Inferior parietal cortex (tissue), 1 donor: ENCODE measurements at regions not wholly inside any gene's neighbourhood (a gene's known extent, or its start where the extent isn't known, plus 50 kb on each side); places are given as distances from the start of the nearest gene placed in this dataset.

Experiments
- DNase-seq: peaks from one replicate; pipeline ENCODE4 v3.0.0-alpha.2; 2016; ENCODE audit errors: extremely low spot score

DNA sequence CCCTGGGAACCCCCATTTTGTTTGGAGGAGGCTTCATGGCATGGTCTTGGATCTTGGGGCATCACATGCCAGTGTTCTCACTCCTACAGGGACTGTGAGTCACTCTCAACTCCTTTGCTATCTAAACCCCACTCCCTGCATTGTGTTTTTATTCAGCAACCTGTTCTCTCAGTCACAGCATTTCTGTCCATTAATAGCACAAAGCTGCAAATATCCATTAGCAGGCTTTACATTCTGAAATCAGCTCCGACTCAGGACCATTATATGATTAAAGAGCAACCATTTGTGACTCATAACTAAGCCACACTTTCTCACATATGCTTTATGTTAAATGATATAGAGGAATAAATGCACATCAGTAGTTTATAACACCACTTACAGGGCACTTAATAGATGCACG is 462.1 kb upstream of the BRINP1 start:
- DNase-seq: no peak

DNA sequence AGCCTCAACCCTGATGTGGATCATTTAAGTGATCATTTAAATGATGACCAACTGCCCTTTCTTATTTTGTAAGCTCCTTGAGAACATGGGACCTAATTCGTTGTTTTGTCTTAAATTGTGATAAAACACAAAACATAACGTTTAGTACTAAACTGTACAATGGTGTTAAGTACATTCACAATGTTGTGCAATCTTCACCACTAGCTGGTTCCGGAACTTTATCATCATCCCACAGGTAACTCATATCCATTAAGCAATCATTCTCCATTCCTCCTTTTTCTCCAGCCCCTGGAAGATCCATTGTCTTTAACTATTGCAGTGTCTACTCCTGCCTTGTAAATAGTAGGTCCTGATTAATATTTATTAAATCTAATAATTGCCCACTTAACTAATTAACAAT is 460.5 kb upstream of the BRINP1 start:
- DNase-seq: no peak

GRCh38 chr9:119829186-119829585 is 460.0 kb upstream of the BRINP1 start:
- DNase-seq: no peak

GRCh38 chr9:119827526-119827925 is 458.3 kb upstream of the BRINP1 start:
- DNase-seq: no peak

DNA sequence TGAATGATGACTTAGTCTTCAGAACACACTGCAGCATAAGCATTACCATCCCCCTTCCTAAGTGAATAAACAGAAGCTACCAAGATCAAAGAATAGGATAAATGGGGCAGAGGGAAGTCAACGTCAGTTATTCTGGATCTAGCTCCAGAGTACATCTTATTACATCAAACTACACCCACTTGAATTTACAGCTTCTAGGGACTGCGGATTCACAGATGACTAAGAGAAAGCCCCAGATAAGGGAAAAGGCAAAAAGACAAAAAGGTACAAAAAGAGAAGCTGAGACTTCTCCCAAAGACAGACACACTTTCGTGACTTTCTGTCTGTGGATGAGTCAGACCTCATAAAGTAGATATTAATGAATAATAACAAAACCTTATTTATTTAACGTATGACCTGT is 457.9 kb upstream of the BRINP1 start:
- DNase-seq: peak; percentile 27

DNA sequence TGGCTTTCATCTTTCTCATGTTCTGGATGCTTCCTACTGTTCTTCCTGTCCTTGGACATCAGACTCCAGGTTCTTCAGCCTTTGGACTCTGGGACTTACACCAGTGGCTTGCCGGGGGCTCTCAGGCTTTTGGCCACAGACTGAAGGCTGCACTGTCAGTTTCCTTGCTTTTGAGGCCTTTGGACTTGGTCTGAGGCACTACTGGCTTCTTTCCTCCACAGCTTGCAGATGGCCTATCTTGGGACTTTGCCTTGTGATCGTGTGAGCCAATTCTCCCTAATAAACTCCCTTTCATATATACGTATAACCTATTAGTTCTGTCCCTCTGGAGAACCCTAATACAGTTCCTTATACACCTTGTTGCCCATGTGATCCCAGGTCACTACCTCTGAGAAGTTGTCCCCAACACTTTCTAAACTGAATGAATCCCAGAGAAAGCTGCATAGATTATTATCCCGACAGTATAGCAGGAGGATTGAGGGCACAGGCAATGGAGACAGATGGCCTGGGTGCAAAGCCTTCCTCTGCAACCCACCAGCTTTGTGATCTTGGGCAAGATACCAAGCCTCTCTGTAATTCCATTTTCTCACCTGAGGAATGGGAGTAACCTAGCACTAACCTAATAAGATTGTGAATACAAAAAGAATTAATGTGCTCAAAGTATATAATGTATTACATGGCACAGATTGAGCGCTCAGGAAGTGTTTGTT is 449.6 kb upstream of the BRINP1 start:
- DNase-seq: no peak

DNA sequence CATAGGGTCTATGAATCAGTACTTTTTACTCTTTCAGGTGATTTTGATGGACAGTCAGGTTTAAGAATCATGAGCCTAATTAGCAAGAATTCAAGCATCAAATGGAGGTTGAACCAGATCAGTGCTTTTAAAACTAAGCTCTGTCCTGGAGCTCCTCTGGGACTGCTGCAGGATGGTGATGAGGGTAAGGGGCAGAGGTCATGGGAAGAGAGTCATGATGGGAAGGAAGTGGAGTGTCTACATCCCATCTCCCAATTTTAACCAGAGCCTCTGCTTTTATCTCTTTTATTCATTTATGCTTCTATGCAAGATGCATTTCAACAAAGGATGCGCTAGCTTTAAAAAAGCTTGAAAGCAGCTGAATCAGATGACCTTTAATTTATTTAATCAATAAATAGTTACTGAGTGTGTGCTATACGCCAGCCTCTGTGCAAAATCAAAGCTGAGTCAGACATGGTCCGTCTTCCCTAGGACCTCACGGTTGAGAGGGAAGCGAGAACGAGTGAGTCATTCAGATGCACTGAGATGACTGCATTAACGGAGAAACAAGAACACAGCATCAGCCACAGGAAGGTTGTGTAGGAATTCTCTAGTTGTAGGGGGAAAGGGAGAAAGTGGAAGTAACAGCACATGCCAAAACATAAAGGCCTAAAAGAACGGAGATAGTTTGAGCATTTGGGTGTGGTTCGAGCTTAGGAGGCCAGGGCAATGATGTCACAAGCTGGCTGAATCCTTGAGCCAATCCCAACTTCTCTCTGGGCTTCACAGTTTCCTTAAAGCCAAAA is 441.6 kb upstream of the BRINP1 start:
- no peak for DNase-seq

DNA sequence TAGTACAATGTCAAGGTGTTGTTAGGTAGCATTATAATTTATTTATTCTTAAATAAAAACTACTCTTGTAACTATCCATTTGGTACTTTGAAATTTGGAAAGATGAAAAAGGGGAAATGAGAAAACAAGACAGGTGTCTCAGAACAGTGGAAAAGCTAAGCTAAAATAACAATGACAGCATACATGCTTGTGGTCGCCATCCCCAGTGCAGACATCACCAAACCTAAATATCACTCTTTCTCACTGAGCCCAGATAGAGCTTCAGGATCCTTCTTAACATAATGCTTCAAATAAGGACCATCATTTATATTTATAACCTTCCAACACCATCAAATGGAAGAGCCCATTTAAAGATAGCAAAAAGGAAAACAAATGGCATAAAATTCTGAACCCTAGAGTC is 434.4 kb upstream of the BRINP1 start:
- no peak for DNase-seq

DNA sequence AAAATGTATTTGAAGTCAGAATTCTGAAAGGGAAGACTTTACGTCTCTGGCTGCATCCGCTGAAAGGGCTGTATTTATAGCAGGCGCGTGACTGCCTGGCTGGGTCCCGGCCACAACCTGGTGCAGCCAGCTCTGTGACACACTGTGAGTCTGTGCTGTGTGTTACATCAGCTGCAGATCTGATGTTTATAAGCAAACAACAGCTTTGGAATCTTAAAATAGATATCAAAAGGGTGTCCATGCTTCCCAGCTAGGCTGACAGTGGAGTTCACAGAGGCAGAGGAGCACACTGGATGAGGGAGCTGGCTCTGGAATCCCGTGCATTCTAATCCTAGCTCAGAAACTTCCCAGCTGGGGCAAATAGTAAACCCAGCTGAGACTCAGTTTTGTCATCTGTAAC is 433.4 kb upstream of the BRINP1 start:
- DNase-seq: peak; percentile 65

DNA sequence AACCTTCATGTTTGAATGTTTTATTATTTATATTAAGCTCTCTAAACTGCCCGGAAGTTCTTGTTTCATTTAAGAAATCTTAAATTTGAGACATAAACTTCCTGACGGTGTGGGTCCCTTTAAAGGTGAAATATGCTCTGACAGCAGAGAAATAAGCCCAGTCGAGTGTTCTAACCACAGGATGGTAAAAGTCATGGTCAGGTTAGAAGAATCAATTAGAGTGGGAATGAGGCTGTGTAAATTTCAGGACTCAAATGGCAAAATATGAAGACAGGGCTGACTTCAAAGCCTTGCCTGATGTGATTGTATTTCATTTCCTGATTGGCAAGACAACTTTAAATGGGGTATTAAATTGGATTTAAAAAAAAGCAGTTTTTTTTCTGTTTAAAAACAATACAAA is 432.9 kb upstream of the BRINP1 start:
- no peak for DNase-seq

DNA sequence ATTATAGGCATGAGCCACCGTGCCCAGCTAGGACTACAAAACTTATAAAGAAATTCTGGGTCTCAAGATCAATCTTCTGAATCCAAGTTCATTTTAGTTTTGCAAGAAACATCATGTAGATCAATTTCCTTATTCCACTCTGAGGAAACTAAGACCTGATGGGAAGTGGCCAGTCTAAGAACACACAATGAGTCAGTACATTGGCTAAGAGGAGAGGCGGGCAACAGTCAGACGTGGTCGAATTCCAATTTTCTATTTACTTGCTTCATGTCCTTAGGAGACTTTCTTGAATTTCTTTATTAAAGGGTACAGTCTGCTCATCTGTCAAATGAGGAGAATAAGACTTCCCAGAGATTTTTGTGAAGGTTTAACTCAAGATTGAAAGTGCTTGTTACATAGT is 432.1 kb upstream of the BRINP1 start:
- DNase-seq: no peak

- no peak for DNase-seq
Observed at GRCh38 chr9:119795395-119795794, 426.2 kb upstream of the BRINP1 start.

GRCh38 chr9:119794836-119795235 is 425.6 kb upstream of the BRINP1 start:
- DNase-seq: no peak

- DNase-seq: peak; percentile 64
Observed at GRCh38 chr9:119793218-119793617, 424.0 kb upstream of the BRINP1 start.

- DNase-seq: no peak
Observed at GRCh38 chr9:119792242-119792641, 423.0 kb upstream of the BRINP1 start.

DNA sequence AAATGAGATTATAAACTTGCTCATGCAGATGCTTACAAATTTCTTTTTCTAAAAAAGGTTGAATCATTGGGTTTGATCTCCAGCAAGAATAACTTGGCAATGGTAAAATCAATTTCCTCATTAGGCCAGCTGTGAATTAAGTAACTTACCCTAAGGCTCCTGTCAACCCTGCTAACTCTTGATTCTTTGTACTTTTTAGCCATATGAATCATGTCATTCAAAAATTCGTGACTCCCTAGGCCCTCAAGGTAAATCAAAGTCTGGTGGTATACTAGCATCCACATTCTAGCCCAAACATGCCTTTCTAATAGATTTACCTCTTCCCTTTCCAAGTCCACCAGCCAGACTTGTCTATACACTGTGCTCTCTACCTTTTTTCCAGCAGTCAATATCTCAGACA is 420.8 kb upstream of the BRINP1 start:
- DNase-seq: no peak

DNA sequence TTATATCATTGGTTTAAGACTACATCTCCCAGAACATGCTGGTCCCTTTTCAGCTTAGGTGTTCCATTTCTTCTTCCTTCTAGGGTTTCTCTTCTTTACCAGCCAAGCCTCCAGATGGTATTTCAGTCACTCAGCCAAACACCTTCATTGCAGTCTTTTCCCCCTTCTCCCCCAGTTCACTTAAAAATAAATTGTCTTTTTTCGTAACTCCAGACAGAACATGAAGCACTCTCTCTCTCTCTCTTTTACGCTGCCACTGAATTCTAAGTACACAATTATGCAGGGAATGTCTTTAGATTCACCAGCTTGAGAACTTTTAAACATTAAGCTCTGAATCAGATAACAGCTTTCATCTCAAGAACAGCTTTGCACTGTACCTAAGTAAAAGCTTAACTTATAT is 419.7 kb upstream of the BRINP1 start:
- DNase-seq: peak; percentile 54

DNA sequence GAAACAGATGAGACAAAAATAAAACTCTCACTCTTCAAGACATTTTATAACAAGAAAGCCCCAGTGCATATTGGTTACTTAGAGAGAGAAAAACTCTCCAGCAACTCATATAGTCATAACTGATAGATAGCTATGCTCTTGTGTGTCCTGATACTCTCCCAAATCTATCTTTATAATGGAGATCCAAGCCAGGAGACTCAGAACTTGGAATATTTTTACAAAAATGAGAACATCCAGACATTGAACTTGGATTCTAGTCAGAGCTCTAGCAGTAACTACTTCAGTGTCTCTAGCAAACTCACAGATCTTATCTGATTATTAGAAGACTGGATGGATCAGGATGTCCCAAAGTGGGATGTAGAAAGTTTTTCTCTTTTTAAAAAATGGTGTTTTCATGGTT is 412.7 kb upstream of the BRINP1 start:
- no peak for DNase-seq

- DNase-seq: no peak
Observed at GRCh38 chr9:119775410-119775809, 406.2 kb upstream of the BRINP1 start.

DNA sequence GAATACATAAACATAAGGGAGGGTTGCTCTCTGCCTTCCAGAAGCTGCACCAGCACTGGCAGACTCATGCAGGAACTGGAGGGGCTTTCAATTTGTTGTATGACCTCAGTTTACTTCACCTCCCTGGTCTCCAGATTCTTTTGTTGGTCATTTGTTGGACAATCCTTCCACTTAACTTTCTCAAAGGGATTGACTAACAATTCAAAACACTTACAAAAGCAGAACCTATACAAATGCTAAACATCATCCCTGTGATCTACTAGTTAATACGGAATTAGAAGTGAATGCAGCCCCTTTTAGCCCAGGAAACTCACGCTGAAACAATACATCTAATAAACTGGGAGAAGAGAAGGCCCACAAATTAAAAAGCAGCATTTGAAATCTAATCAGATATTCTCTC is 404.6 kb upstream of the BRINP1 start:
- DNase-seq: no peak

DNA sequence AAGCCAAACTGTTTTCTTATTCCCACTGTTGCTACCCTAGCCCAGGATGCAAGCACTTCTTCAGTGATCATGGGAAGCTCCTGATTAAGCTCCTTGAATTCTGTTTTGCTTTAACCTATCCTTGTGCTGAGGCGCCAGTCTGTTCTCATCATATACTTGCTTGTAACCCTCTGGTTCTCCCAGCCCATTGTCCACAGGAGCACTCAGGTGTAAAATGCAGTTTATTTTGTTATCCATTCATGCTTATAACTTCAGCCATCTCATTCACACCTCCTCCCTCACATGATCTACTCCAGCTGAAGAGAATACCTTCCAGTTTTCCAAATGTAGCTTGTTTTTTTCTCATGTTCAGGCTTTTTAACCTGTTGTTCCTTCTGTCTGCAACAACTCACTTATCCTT is 402.1 kb upstream of the BRINP1 start:
- DNase-seq: no peak

DNA sequence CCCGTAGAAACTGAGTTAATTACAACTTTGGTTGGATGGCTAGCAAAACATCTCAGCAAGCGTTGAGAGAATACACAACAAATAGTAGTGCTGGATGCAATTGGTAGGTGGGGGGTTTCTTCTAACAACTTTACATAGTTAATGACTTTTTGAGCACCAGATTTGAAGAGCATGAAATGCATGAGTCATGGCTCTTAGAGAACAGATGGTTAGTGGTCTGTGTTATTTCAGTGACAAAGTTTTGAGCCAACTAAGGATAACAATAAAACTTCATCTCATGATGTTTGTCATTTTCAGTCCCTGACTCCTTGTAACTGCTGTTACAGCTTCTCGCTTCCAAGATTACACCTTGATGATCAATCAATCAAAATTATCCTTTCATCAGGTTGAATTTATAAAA is 399.0 kb upstream of the BRINP1 start:
- peak; percentile 35 for DNase-seq

DNA sequence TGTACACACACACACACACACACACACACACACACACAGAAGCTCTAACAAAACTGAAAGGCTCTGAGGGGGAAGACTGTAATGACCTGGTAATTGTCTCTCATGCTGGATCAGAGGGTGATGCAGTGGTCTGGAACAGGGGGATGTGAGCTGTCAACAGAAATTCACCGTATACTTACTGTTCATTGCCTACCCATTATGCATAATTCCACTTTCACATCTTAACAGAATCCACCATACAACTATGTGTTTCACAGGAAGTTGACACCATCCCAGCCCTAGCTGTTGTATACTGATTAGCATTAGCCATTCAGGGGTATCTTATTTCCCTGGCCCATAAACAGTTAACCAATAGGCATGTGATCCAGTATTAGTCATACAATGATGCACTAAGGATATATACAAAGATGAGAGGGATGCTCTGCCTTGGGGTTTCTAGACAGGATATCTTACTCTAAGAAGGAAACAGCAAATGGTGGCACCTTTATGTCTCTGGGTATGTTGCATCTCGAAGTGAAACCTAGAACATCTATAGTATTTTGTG is 396.5 kb upstream of the BRINP1 start:
- no peak for DNase-seq
